Neural progenitor cell (in vitro differentiated cells): ENCODE measurements at regions not wholly inside any gene's neighbourhood (a gene's known extent, or its start where the extent isn't known, plus 50 kb on each side); places are given as distances from the start of the nearest gene placed in this dataset.

Experiments used
- DNase-seq: peaks from one replicate; pipeline ENCODE4 v3.0.0-alpha.2; 2016; ENCODE audit warnings: low spot score
- H2AFZ ChIP-seq: fragments of 200-600 bp; sonication (generic); replicated peaks from 2 replicates; pipeline ENCODE4 v1.6.1; 2016; ENCODE audit warnings: antibody characterized with exemption
- H3F3A ChIP-seq: fragments of 200-600 bp; sonication (generic); 2 replicates; pipeline ENCODE4 v1.6.1; 2016; ENCODE audit warnings: antibody characterized with exemption, low read depth
- H3K27ac ChIP-seq: fragments of 200-600 bp; sonication (generic); 2 replicates; pipeline ENCODE4 v1.5.1; 2016; ENCODE audit warnings: mild to moderate bottlenecking
- H3K27me3 ChIP-seq: fragments of 200-600 bp; sonication (generic); 2 replicates; pipeline ENCODE4 v1.6.1; 2016; ENCODE audit warnings: mild to moderate bottlenecking, moderate library complexity
- H3K36me3 ChIP-seq: fragments of 200-600 bp; sonication (generic); 2 replicates; pipeline ENCODE4 v1.5.1; 2016
- H3K4me1 ChIP-seq: fragments of 200-600 bp; sonication (generic); 2 replicates; pipeline ENCODE4 v1.6.1; 2016; ENCODE audit warnings: mixed run types
- H3K4me2 ChIP-seq: fragments of 200-600 bp; sonication (generic); 2 replicates; pipeline ENCODE4 v1.6.1; 2016
- H3K4me3 ChIP-seq: fragments of 200-600 bp; sonication (generic); 2 replicates; pipeline ENCODE4 v1.5.1; 2016
- H3K79me2 ChIP-seq: fragments of 200-600 bp; sonication (generic); 2 replicates; pipeline ENCODE4 v1.6.1; 2016; ENCODE audit warnings: low read depth
- H3K9ac ChIP-seq: fragments of 200-600 bp; sonication (generic); 2 replicates; pipeline ENCODE4 v1.6.1; 2016
- H3K9me3 ChIP-seq: fragments of 200-600 bp; sonication (generic); 2 replicates; pipeline ENCODE4 v1.5.1; 2016; ENCODE audit warnings: low read depth
- H4K20me1 ChIP-seq: fragments of 200-600 bp; sonication (generic); 2 replicates; pipeline ENCODE4 v1.6.1; 2016; ENCODE audit warnings: low read depth
- H3K27ac Mint-ChIP-seq: 3 replicates; pipeline ENCODE4 v1.8.0; 2021; ENCODE audit warnings: mixed read lengths
- H3K27me3 Mint-ChIP-seq: 2 replicates; pipeline ENCODE4 v1.8.0; 2022; ENCODE audit warnings: low read depth, mild to moderate bottlenecking, inconsistent platforms, moderate library complexity, mixed read lengths; ENCODE audit not compliant: insufficient read depth
- H3K36me3 Mint-ChIP-seq: 3 replicates; pipeline ENCODE4 v1.8.0; 2021; ENCODE audit warnings: mixed read lengths
- H3K4me1 Mint-ChIP-seq: 3 replicates; pipeline ENCODE4 v1.8.0; 2021; ENCODE audit warnings: mixed read lengths
- H3K4me3 Mint-ChIP-seq: 3 replicates; pipeline ENCODE4 v1.8.0; 2021; ENCODE audit warnings: mild to moderate bottlenecking, moderate library complexity, mixed read lengths
- H3K9me3 Mint-ChIP-seq: 3 replicates; pipeline ENCODE4 v1.8.0; 2020; ENCODE audit warnings: mixed read lengths
- CTCF ChIP-seq: fragments of 200-600 bp; sonication (generic); IDR thresholded peaks from 2 replicates; pipeline ENCODE4 v1.5.1; 2017; ENCODE audit warnings: antibody characterized with exemption, mild to moderate bottlenecking
- EZH2 ChIP-seq: fragments of 200-600 bp; sonication (generic); IDR thresholded peaks from 2 replicates; pipeline ENCODE4 v1.6.1; 2017; ENCODE audit warnings: antibody characterized with exemption, mild to moderate bottlenecking, moderate library complexity
- EZH2phosphoT487 ChIP-seq: fragments of 200-600 bp; sonication (generic); IDR thresholded peaks from 2 replicates; pipeline ENCODE4 v1.6.1; 2017; ENCODE audit warnings: antibody characterized with exemption

GRCh38 chr12:89856431-89856830, 147.8 kb upstream of the ATP2B1 start:
- Mint-ChIP-seq H3K27ac (peak overlapping the region; percentile 48), H3K27me3 (peaks cover 3% of the 10 kb centered on the region), H3K9me3 (no peaks in the 10 kb centered on the region), H3K4me1 (peaks cover 5% of the 10 kb centered on the region), H3K36me3 (no peaks in the 10 kb centered on the region), H3K4me3 (no peak overlapping the region)
- H3K4me1 ChIP-seq: peaks cover 14% of the 10 kb centered on the region
- no peaks in the 10 kb centered on the region for H3F3A ChIP-seq
- no peak overlapping the region for H3K4me2 ChIP-seq
- H3K9me3 ChIP-seq: no peaks in the 10 kb centered on the region
- H3K27me3 ChIP-seq: no peaks in the 10 kb centered on the region
- H3K79me2 ChIP-seq: no peaks in the 10 kb centered on the region
- H2AFZ ChIP-seq: no peak overlapping the region
- no peak for DNase-seq
- H4K20me1 ChIP-seq: no peaks in the 10 kb centered on the region
- H3K36me3 ChIP-seq: no peaks in the 10 kb centered on the region
- TF ChIP-seq EZH2: no peak
- H3K9ac ChIP-seq: no peak overlapping the region
- no peak overlapping the region for H3K4me3 ChIP-seq
- H3K27ac ChIP-seq: no peak overlapping the region

GRCh38 chr12:89848732-89849131, 140.1 kb upstream of the ATP2B1 start:
- Mint-ChIP-seq H3K4me3 (no peak overlapping the region), H3K9me3 (no peaks in the 10 kb centered on the region), H3K27ac (no peak overlapping the region), H3K27me3 (peaks cover 3% of the 10 kb centered on the region), H3K36me3 (no peaks in the 10 kb centered on the region), H3K4me1 (no peaks in the 10 kb centered on the region)
- no peak overlapping the region for H3K27ac ChIP-seq
- H3K4me3 ChIP-seq: no peak overlapping the region
- H3F3A ChIP-seq: no peaks in the 10 kb centered on the region
- peaks cover 5% of the 10 kb centered on the region for H3K4me1 ChIP-seq
- no peaks in the 10 kb centered on the region for H3K9me3 ChIP-seq
- no peaks in the 10 kb centered on the region for H3K36me3 ChIP-seq
- H4K20me1 ChIP-seq: no peaks in the 10 kb centered on the region
- H3K79me2 ChIP-seq: no peaks in the 10 kb centered on the region
- H3K4me2 ChIP-seq: no peak overlapping the region
- TF ChIP-seq EZH2phosphoT487: no peak
- TF ChIP-seq EZH2: no peak
- no peak for TF ChIP-seq CTCF
- H3K9ac ChIP-seq: no peak overlapping the region
- H3K27me3 ChIP-seq: no peaks in the 10 kb centered on the region
- peak overlapping the region; percentile 50 for H2AFZ ChIP-seq
- no peak for DNase-seq

GRCh38 chr12:89846473-89847055, 137.9 kb upstream of the ATP2B1 start:
- no peak overlapping the region for H3K4me2 ChIP-seq
- Mint-ChIP-seq H3K4me3 (no peak overlapping the region), H3K9me3 (no peaks in the 10 kb centered on the region), H3K27ac (no peak overlapping the region), H3K27me3 (peaks cover 3% of the 10 kb centered on the region), H3K36me3 (no peaks in the 10 kb centered on the region), H3K4me1 (no peaks in the 10 kb centered on the region)
- H3K27me3 ChIP-seq: no peaks in the 10 kb centered on the region
- H3K4me3 ChIP-seq: no peak overlapping the region
- H4K20me1 ChIP-seq: no peaks in the 10 kb centered on the region
- peaks cover 5% of the 10 kb centered on the region for H3K4me1 ChIP-seq
- DNase-seq: no peak
- H3K27ac ChIP-seq: no peak overlapping the region
- no peak overlapping the region for H3K9ac ChIP-seq
- H3K36me3 ChIP-seq: no peaks in the 10 kb centered on the region
- H2AFZ ChIP-seq: peak overlapping the region; percentile 32
- no peaks in the 10 kb centered on the region for H3K79me2 ChIP-seq
- no peak for TF ChIP-seq EZH2phosphoT487
- H3K9me3 ChIP-seq: no peaks in the 10 kb centered on the region
- H3F3A ChIP-seq: no peaks in the 10 kb centered on the region

GRCh38 chr12:89845767-89846166, 137.1 kb upstream of the ATP2B1 start:
- no peaks in the 10 kb centered on the region for H3K79me2 ChIP-seq
- H3K9me3 ChIP-seq: no peaks in the 10 kb centered on the region
- no peak overlapping the region for H2AFZ ChIP-seq
- H3K4me2 ChIP-seq: no peak overlapping the region
- H3K36me3 ChIP-seq: no peaks in the 10 kb centered on the region
- peaks cover 3% of the 10 kb centered on the region for H3K27me3 Mint-ChIP-seq
- H3K27ac Mint-ChIP-seq: no peak overlapping the region
- no peak for DNase-seq
- H3K9ac ChIP-seq: no peak overlapping the region
- no peaks in the 10 kb centered on the region for H3K36me3 Mint-ChIP-seq
- H3K4me1 Mint-ChIP-seq: no peaks in the 10 kb centered on the region
- no peak overlapping the region for H3K4me3 Mint-ChIP-seq
- H3K4me1 ChIP-seq: peaks cover 5% of the 10 kb centered on the region
- no peak overlapping the region for H3K4me3 ChIP-seq
- H4K20me1 ChIP-seq: no peaks in the 10 kb centered on the region
- H3K9me3 Mint-ChIP-seq: no peaks in the 10 kb centered on the region
- TF ChIP-seq EZH2phosphoT487 (no peak), CTCF (no peak), EZH2 (no peak)
- no peak overlapping the region for H3K27ac ChIP-seq
- no peaks in the 10 kb centered on the region for H3F3A ChIP-seq
- no peaks in the 10 kb centered on the region for H3K27me3 ChIP-seq
